HCT116 (cell line): ENCODE measurements at regions not wholly inside any gene's neighbourhood (a gene's known extent, or its start where the extent isn't known, plus 50 kb on each side); places are given as distances from the start of the nearest gene placed in this dataset.

Experiments
- ATAC-seq: fragments of 200-7000 bp; cut with Tn5 transposase; 2 replicates; pipeline ENCODE4 v1.9.1; 2020; ENCODE audit warnings: mild to moderate bottlenecking, moderate library complexity
- BruUV-seq: library from RNA; stranded (reverse); fragments of 400-500 nt; replicated peaks from 2 replicates; lab custom pipeline; 2021; lab: Mats Ljungman, UMichigan
- CTCF ChIA-PET: fragments of 300-600 bp; sonication (Branson Sonifier 250); formaldehyde crosslinking; loops from one replicate; lab custom pipeline; 2021; ENCODE audit warnings: antibody characterized with exemption; lab: Charles Lee
- POLR2A ChIA-PET: fragments of 300-600, 350-600 bp; sonication (Branson Sonifier 250); formaldehyde crosslinking; loops from one replicate; lab custom pipeline; 2021; ENCODE audit warnings: antibody characterized with exemption; lab: Charles Lee
- RAD21 ChIA-PET, 2 experiments: fragments of 300-600 bp; sonication (Branson Sonifier 250); formaldehyde crosslinking; loops; one replicate each; lab custom pipeline; 2023; ENCODE audit warnings: low total read pairs in 2 of 2; ENCODE audit not compliant: uncharacterized antibody in 2 of 2, unreplicated experiment in 2 of 2, low non-redundant PET in 1 of 2; lab: Charles Lee
- DNase-seq: peaks from one replicate; pipeline ENCODE4 v3.0.0-alpha.2; 2010; ENCODE audit warnings: low read depth, low spot score
- H2AFZ ChIP-seq: fragments of 200-600 bp; shearing (Covaris generic), sonication (generic); 2 replicates; pipeline ENCODE4 v1.6.1; 2017; ENCODE audit warnings: low read depth, mixed run types, mixed read lengths, antibody characterized with exemption, low read length; ENCODE audit not compliant: poor library complexity, severe bottlenecking
- H3K27ac ChIP-seq: 2 replicates; pipeline ENCODE4 v1.5.1; 2012; ENCODE audit warnings: low read depth, low read length
- H3K27me3 ChIP-seq: fragments of 200-600 bp; sonication (generic); 2 replicates; pipeline ENCODE4 v1.6.1; 2016; ENCODE audit warnings: mixed run types, low read length, mixed read lengths; ENCODE audit not compliant: insufficient read depth
- H3K36me3 ChIP-seq, 2 experiments: fragments of 200-500 bp in 1 of 2; fragments of 200-600 bp in 1 of 2; sonication (Bioruptor generic) in 1 of 2; sonication (generic) in 1 of 2; 2 replicates each; pipeline versions ENCODE4 v1.5.1 to v1.6.1; 2014 to 2016; ENCODE audit warnings: low read length in 2 of 2, inconsistent platforms in 1 of 2, mixed read lengths in 1 of 2, mixed run types in 1 of 2; ENCODE audit not compliant: insufficient read depth in 2 of 2, control insufficient read depth in 1 of 2
- H3K4me1 ChIP-seq, 2 experiments: fragments of 200-600 bp in 1 of 2; sonication (generic) in 1 of 2; 2 replicates each; pipeline versions ENCODE4 v1.5.1 to v1.6.1; 2012 to 2017; ENCODE audit warnings: low read length in 2 of 2, inconsistent platforms in 1 of 2, mild to moderate bottlenecking in 1 of 2, mixed read lengths in 1 of 2, mixed run types in 1 of 2, moderate library complexity in 1 of 2; ENCODE audit not compliant: insufficient read depth in 2 of 2, control insufficient read depth in 1 of 2
- H3K4me2 ChIP-seq: fragments of 200-600 bp; sonication (generic); 2 replicates; pipeline ENCODE4 v1.6.1; 2017; ENCODE audit warnings: mixed run types, low read length, mixed read lengths
- H3K4me3 ChIP-seq, 2 experiments: fragments of 200-600 bp in 1 of 2; sonication (generic) in 1 of 2; replicated peaks in 1 of 2; 2 replicates each; pipeline ENCODE4 v1.5.1; 2011 to 2016; ENCODE audit warnings: low read length in 2 of 2, control low read depth in 1 of 2, low read depth in 1 of 2, mild to moderate bottlenecking in 1 of 2, mixed read lengths in 1 of 2, mixed run types in 1 of 2
- H3K79me2 ChIP-seq: fragments of 200-600 bp; sonication (generic); 2 replicates; pipeline ENCODE4 v1.6.1; 2017; ENCODE audit warnings: mild to moderate bottlenecking, mixed run types, low read length, moderate library complexity, mixed read lengths; ENCODE audit not compliant: insufficient read depth
- H3K9ac ChIP-seq: fragments of 200-600 bp; sonication (generic); 2 replicates; pipeline ENCODE4 v1.6.1; 2016; ENCODE audit warnings: low read length, mixed read lengths
- H3K9me2 ChIP-seq: fragments of 200-600 bp; sonication (generic), shearing (Covaris generic); 2 replicates; pipeline ENCODE4 v1.6.1; 2017; ENCODE audit warnings: mixed run types, mild to moderate bottlenecking, moderate library complexity; ENCODE audit not compliant: insufficient read depth
- H3K9me3 ChIP-seq, 2 experiments: fragments of 200-500 bp in 1 of 2; fragments of 200-600 bp in 1 of 2; sonication (Bioruptor generic) in 1 of 2; sonication (generic) in 1 of 2; 2 replicates each; pipeline ENCODE4 v1.6.1; 2014 to 2017; ENCODE audit warnings: low read length in 2 of 2, mixed read lengths in 2 of 2, inconsistent platforms in 1 of 2, low read depth in 1 of 2, mild to moderate bottlenecking in 1 of 2, mixed run types in 1 of 2, moderate library complexity in 1 of 2; ENCODE audit not compliant: control insufficient read depth in 1 of 2, insufficient read depth in 1 of 2
- H4K20me1 ChIP-seq: fragments of 200-600 bp; sonication (generic), shearing (Covaris generic); 2 replicates; pipeline ENCODE4 v1.6.1; 2017; ENCODE audit warnings: mixed run types, mild to moderate bottlenecking, moderate library complexity; ENCODE audit not compliant: insufficient read depth
- ATF3 ChIP-seq: IDR thresholded peaks from 2 replicates; pipeline ENCODE4 v1.6.1; 2012
- ELF1 ChIP-seq: IDR thresholded peaks from 2 replicates; pipeline ENCODE4 v1.6.1; 2012; ENCODE audit warnings: low read depth, borderline replicate concordance
- EZH2phosphoT487 ChIP-seq: fragments of 200-600 bp; IDR thresholded peaks from 2 replicates; pipeline ENCODE4 v1.6.1; 2018; ENCODE audit warnings: antibody characterized with exemption, borderline replicate concordance
- FOSL1 ChIP-seq: IDR thresholded peaks from 2 replicates; pipeline ENCODE4 v1.6.1; 2012; ENCODE audit warnings: low read depth
- MAX ChIP-seq: IDR thresholded peaks from 2 replicates; pipeline ENCODE4 v1.6.1; 2012
- POLR2AphosphoS5 ChIP-seq: IDR thresholded peaks from 2 replicates; pipeline ENCODE4 v1.6.1; 2011; ENCODE audit warnings: mild to moderate bottlenecking, low read depth, low read length, moderate library complexity
- RAD21 ChIP-seq: IDR thresholded peaks from 2 replicates; pipeline ENCODE4 v1.6.1; 2012; ENCODE audit warnings: low read depth, mild to moderate bottlenecking
- REST ChIP-seq: IDR thresholded peaks from 2 replicates; pipeline ENCODE4 v1.6.1; 2012; ENCODE audit warnings: low read depth
- SIN3A ChIP-seq: IDR thresholded peaks from 2 replicates; pipeline ENCODE4 v1.6.1; 2012; ENCODE audit warnings: low read depth
- TCF7L2 ChIP-seq: IDR thresholded peaks from 2 replicates; pipeline ENCODE4 v1.7.0; 2011; ENCODE audit warnings: borderline replicate concordance, inconsistent platforms; ENCODE audit not compliant: insufficient read depth, insufficient read length; ENCODE audit errors: extremely low read depth
- YY1 ChIP-seq: IDR thresholded peaks from 2 replicates; pipeline ENCODE4 v1.6.1; 2011; ENCODE audit warnings: low read length, low read depth, moderate library complexity, mild to moderate bottlenecking; ENCODE audit not compliant: insufficient replicate concordance; ENCODE audit errors: extremely low read depth
- ZBTB33 ChIP-seq: IDR thresholded peaks from 2 replicates; pipeline ENCODE4 v1.6.1; 2011; ENCODE audit warnings: mild to moderate bottlenecking, low read length, moderate library complexity; ENCODE audit not compliant: insufficient replicate concordance; ENCODE audit errors: extremely low read depth
- ZFX ChIP-seq: fragments of 450-650 bp; IDR thresholded peaks from 2 replicates; pipeline ENCODE4 v1.6.1; 2017
- intact Hi-C: fragments of 100-400 bp; cut with micrococcal nuclease; formaldehyde crosslinking; loops from 2 replicates; pipeline ENCODE4 v1.10.0; 2022

- Histone ChIP-seq H4K20me1 (no peaks in the 10 kb centered on the region), H3K9ac (no peak overlapping the region), H3K4me1 (no peaks in the 10 kb centered on the region), H3K36me3 (no peaks in the 10 kb centered on the region), H3K79me2 (no peaks in the 10 kb centered on the region), H3K4me3 (no peak overlapping the region), H2AFZ (no peak overlapping the region), H3K9me3 (no peaks in the 10 kb centered on the region), H3K9me2 (no peaks in the 10 kb centered on the region), H3K27me3 (0 out of 2 replicates have a peak, but pooled peaks cover 14% of the 10 kb centered on the region), H3K27ac (no peak overlapping the region), H3K4me2 (no peak overlapping the region)
- POLR2A ChIA-PET = no interaction called here
- DNase-seq (no peak), ATAC-seq (no peak)
- TF ChIP-seq ELF1 (no peak), YY1 (no peak), RAD21 (no peak), REST (no peak), ZFX (no peak)
- intact Hi-C loops = no loop called here
- no TSS peak for BruUV-seq
- CTCF ChIA-PET = no interaction called here
- RAD21 ChIA-PET = no interaction called here
Measured at GRCh38 chr6:153804755-153805330, 234.2 kb upstream of the OPRM1 start.

GRCh38 chr6:153801917-153802316, 237.1 kb upstream of the OPRM1 start:
- no peak overlapping the region for H3K4me2 ChIP-seq
- ATAC-seq = no peak
- no peaks in the 10 kb centered on the region for H3K79me2 ChIP-seq
- no peak overlapping the region for H2AFZ ChIP-seq
- no peak for DNase-seq
- ChIA-PET RAD21 (no interaction called here), POLR2A (no interaction called here), CTCF (interaction anchor here (1.0 kb wide), 1 partner anchor 13 kb away, joined by 3 read pairs; no protein-coding TSS in a partner anchor)
- H3K36me3 ChIP-seq = no peaks in the 10 kb centered on the region
- intact Hi-C loops = loop anchor here (1.0 kb wide), 1 partner anchor 223 kb away; no protein-coding TSS in a partner anchor
- no peaks in the 10 kb centered on the region for H3K9me3 ChIP-seq
- BruUV-seq = no TSS peak
- no peaks in the 10 kb centered on the region for H3K9me2 ChIP-seq
- no peak overlapping the region for H3K9ac ChIP-seq
- H3K4me1 ChIP-seq = no peaks in the 10 kb centered on the region
- H4K20me1 ChIP-seq = no peaks in the 10 kb centered on the region
- H3K27ac ChIP-seq = no peak overlapping the region
- H3K4me3 ChIP-seq = no peak overlapping the region
- 0 out of 2 replicates have a peak, but pooled peaks cover 18% of the 10 kb centered on the region for H3K27me3 ChIP-seq
- TF ChIP-seq EZH2phosphoT487 = no peak
- no peak for TF ChIP-seq YY1
- TF ChIP-seq ZBTB33 = no peak
- no peak for TF ChIP-seq ATF3
- TF ChIP-seq TCF7L2 = no peak
- TF ChIP-seq ZFX = no peak
- no peak for TF ChIP-seq ELF1
- TF ChIP-seq SIN3A = no peak
- TF ChIP-seq POLR2AphosphoS5 = no peak
- TF ChIP-seq MAX = no peak
- no peak for TF ChIP-seq FOSL1
